GM19455 (cell line): ENCODE measurements at regions not wholly inside any gene's neighbourhood (a gene's known extent, or its start where the extent isn't known, plus 50 kb on each side); places are given as distances from the start of the nearest gene placed in this dataset.
A peak's percentile ranks its signal among the peaks of the same experiment; 100 is the strongest.

Experiments used
- ATAC-seq: cut with Tn5 transposase; IDR thresholded peaks from one replicate; pipeline ENCODE4 v1.9.1; 2021; ENCODE audit not compliant: unreplicated experiment

- no peak for ATAC-seq
Observed at GRCh38 chr6:37105148-37106050, 64.6 kb upstream of the PIM1 start.

GRCh38 chr6:37106051-37106363 is 63.9 kb upstream of the PIM1 start:
- ATAC-seq, result no peak

DNA sequence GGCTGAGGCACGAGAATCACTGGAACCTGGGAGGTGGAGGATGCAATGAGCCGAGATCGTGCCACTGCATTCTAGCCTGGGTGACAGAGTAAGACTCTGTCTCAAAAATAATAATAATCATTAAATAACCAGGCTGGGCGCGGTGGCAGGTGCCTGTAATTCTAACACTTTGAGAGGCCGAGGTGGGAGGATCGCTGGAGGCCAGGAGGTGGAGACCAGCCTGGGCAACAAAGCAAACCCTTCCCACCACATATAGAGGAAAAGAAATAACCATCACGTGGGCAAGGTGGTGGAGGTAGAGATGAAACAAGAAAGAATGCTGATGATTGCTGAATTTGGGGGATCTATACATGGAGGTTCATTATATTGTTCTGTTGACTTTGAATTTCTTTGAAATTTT is 63.4 kb upstream of the PIM1 start:
- no peak for ATAC-seq

DNA sequence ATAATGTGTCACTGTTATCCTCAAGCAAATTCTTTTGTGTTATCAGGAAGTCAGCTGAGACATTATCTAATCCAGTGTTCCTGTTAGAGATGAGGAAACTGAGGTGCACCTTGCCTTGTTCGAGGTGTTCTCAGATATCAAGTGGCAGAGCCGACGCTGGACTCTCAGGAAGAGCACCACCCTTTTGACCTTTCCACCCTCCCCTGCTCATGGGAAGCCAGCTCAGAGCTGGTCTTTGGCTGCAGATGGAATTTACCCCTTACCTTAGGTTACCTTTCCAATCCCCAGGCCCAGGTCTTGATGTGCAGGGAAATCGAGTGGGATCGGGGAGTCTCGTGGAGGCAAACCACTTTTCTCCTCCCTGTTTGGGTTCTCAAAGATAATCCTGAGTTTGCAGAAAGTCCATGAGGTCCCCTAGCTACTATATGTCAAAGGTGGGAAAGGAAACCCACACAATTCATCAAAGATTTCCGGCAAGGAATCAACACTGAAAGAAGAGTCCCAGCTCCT is 62.9 kb upstream of the PIM1 start:
- no peak for ATAC-seq

GRCh38 chr6:37109714-37110499 is 60.0 kb upstream of the PIM1 start:
- no peak for ATAC-seq

- peak; percentile 59 for ATAC-seq
Observed at GRCh38 chr6:37110500-37111461, 59.2 kb upstream of the PIM1 start.

- no peak for ATAC-seq
Observed at GRCh38 chr6:37113976-37114375, 56.0 kb upstream of the PIM1 start.

DNA sequence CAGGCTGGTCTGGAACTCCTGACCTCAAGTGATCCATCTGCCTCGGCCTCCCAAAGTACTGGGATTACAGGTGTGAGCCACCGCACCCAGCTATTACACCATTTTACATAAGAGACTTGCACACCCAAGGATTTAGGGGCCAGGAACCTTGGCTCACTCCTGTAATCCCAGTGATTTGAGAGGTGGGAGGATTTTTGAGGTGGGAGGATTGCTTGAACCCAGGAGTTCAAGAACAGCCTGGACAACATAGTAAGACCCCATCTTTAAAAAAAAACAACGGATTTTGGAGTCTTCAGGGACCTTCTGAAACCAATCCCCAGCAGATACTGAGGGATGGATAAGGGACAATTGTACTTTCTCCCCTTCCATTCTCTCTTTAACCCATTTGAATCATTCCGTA is 55.3 kb upstream of the PIM1 start:
- no peak for ATAC-seq

- no peak for ATAC-seq
Observed at GRCh38 chr6:37115236-37115895, 54.6 kb upstream of the PIM1 start.

DNA sequence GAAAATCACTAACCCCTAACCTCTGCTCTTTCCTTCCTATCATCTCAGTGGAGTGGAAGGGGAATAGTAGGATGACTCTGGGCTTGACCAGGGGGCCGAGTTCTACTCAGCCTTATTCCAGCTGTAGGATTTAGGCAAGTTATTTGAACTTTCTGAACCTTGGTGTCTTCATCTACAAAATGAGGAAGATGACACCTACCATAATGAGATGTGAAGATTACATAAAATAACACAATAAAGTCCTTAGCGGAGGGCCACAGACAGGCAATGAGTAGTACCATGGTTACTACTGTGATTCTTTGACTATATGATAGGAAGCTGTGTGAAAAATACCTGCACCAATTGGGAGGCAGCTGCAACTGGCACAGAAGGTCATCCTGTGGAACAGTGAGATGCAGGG is 53.6 kb upstream of the PIM1 start:
- ATAC-seq, result no peak

GRCh38 chr6:37119387-37119886 is 50.5 kb upstream of the PIM1 start:
- ATAC-seq, result no peak
